ENCODE measurements at regions not wholly inside any gene's neighbourhood (a gene's known extent, or its start where the extent isn't known, plus 50 kb on each side); places are given as distances from the start of the nearest gene placed in this dataset.

- Histone ChIP-seq H3K27ac (ENCODE audit: low read length) (no peak overlapping the region), H3K79me2 (ENCODE audit: insufficient read depth, low read length) (no peaks in the 10 kb centered on the region), H4K20me1 (ENCODE audit: insufficient read depth, low read length) (no peaks in the 10 kb centered on the region), H3K27me3 (ENCODE audit: insufficient read depth, low read length, poor library complexity) (peaks cover 3% of the 10 kb centered on the region), H3K9me3 (ENCODE audit: insufficient read depth, low read length, severe bottlenecking) (no peaks in the 10 kb centered on the region), H3K36me3 (ENCODE audit: insufficient read depth, low read length) (no peaks in the 10 kb centered on the region), H3K4me1 (ENCODE audit: insufficient read depth, low read length) (no peaks in the 10 kb centered on the region), H3K9ac (ENCODE audit: low read depth, low read length) (no peak overlapping the region), H3K4me3 (ENCODE audit: low read depth in 1 of 2, low read length in 2 of 2) (no peak overlapping the region), H2AFZ (ENCODE audit: low read depth, low read length) (no peak overlapping the region), H3K4me2 (ENCODE audit: insufficient read depth, low read length) (no peak overlapping the region)
- DNase-seq = no peak
- no peak for ATAC-seq (ENCODE audit: insufficient read depth, low read depth)
- no peak for TF ChIP-seq EZH2 (IDR thresholded peaks at IDR 0.05; ENCODE audit: borderline replicate concordance, low read depth, low read length, severe bottlenecking)
- no peak for TF ChIP-seq CTCF (IDR thresholded peaks at IDR 0.05; ENCODE audit: borderline replicate concordance, extremely low read depth, low read length, poor library complexity, severe bottlenecking)
Measured at GRCh38 chr11:20258376-20258895, 98.2 kb upstream of the DBX1 start.

GRCh38 chr11:20256925-20257324, 96.7 kb upstream of the DBX1 start:
- no peaks in the 10 kb centered on the region for H3K4me1 ChIP-seq (ENCODE audit: insufficient read depth, low read length)
- no peaks in the 10 kb centered on the region for H3K36me3 ChIP-seq (ENCODE audit: insufficient read depth, low read length)
- ATAC-seq (ENCODE audit: insufficient read depth, low read depth) (no peak), DNase-seq (no peak)
- H3K4me2 ChIP-seq (ENCODE audit: insufficient read depth, low read length) = no peak overlapping the region
- H3K9ac ChIP-seq (ENCODE audit: low read depth, low read length) = no peak overlapping the region
- no peak overlapping the region for H3K27ac ChIP-seq (ENCODE audit: low read length)
- no peak overlapping the region for H3K4me3 ChIP-seq (ENCODE audit: low read depth in 1 of 2, low read length in 2 of 2)
- H3K79me2 ChIP-seq (ENCODE audit: insufficient read depth, low read length) = no peaks in the 10 kb centered on the region
- H2AFZ ChIP-seq (ENCODE audit: low read depth, low read length) = no peak overlapping the region
- no peaks in the 10 kb centered on the region for H3K9me3 ChIP-seq (ENCODE audit: insufficient read depth, low read length, severe bottlenecking)
- H3K27me3 ChIP-seq (ENCODE audit: insufficient read depth, low read length, poor library complexity) = peaks cover 3% of the 10 kb centered on the region
- TF ChIP-seq CTCF (IDR thresholded peaks at IDR 0.05; ENCODE audit: borderline replicate concordance, extremely low read depth, low read length, poor library complexity, severe bottlenecking) (no peak), EZH2 (IDR thresholded peaks at IDR 0.05; ENCODE audit: borderline replicate concordance, low read depth, low read length, severe bottlenecking) (no peak)
- H4K20me1 ChIP-seq (ENCODE audit: insufficient read depth, low read length) = no peaks in the 10 kb centered on the region

DNA sequence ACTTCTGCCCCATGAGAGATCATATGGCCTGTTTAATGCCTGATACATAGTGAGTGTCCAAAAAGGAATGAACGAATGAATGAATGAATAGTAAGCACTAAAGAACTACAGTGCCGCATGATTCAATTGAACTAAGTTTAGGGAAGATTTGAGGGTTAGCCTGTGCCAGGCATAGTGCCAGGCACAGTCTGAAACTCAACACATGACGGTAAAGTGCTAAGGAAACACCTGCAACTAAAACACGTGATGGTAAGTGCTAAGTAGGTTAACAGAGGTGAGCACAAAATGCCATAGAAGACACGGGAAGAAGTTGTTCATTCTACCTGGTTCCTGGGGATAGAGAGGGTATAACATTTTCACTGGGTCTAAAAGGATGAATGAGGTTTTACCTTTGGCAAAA, 93.5 kb upstream of the DBX1 start:
- Histone ChIP-seq H2AFZ (ENCODE audit: low read depth, low read length) (no peak overlapping the region), H4K20me1 (ENCODE audit: insufficient read depth, low read length) (no peaks in the 10 kb centered on the region), H3K9me3 (ENCODE audit: insufficient read depth, low read length, severe bottlenecking) (no peaks in the 10 kb centered on the region), H3K79me2 (ENCODE audit: insufficient read depth, low read length) (no peaks in the 10 kb centered on the region), H3K4me3 (ENCODE audit: low read depth in 1 of 2, low read length in 2 of 2) (no peak overlapping the region), H3K4me1 (ENCODE audit: insufficient read depth, low read length) (no peaks in the 10 kb centered on the region), H3K36me3 (ENCODE audit: insufficient read depth, low read length) (no peaks in the 10 kb centered on the region), H3K27ac (ENCODE audit: low read length) (no peak overlapping the region), H3K4me2 (ENCODE audit: insufficient read depth, low read length) (no peak overlapping the region), H3K9ac (ENCODE audit: low read depth, low read length) (no peak overlapping the region), H3K27me3 (ENCODE audit: insufficient read depth, low read length, poor library complexity) (peaks cover 3% of the 10 kb centered on the region)
- TF ChIP-seq CTCF (IDR thresholded peaks at IDR 0.05; ENCODE audit: borderline replicate concordance, extremely low read depth, low read length, poor library complexity, severe bottlenecking) (no peak), EZH2 (IDR thresholded peaks at IDR 0.05; ENCODE audit: borderline replicate concordance, low read depth, low read length, severe bottlenecking) (no peak)
- DNase-seq (no peak), ATAC-seq (ENCODE audit: insufficient read depth, low read depth) (no peak)

- H3K9ac ChIP-seq (ENCODE audit: low read depth, low read length) = no peak overlapping the region
- H3K9me3 ChIP-seq (ENCODE audit: insufficient read depth, low read length, severe bottlenecking) = no peaks in the 10 kb centered on the region
- H3K27ac ChIP-seq (ENCODE audit: low read length) = no peak overlapping the region
- H3K79me2 ChIP-seq (ENCODE audit: insufficient read depth, low read length) = no peaks in the 10 kb centered on the region
- no peaks in the 10 kb centered on the region for H3K36me3 ChIP-seq (ENCODE audit: insufficient read depth, low read length)
- TF ChIP-seq EZH2 (IDR thresholded peaks at IDR 0.05; ENCODE audit: borderline replicate concordance, low read depth, low read length, severe bottlenecking) (no peak), CTCF (IDR thresholded peaks at IDR 0.05; ENCODE audit: borderline replicate concordance, extremely low read depth, low read length, poor library complexity, severe bottlenecking) (no peak)
- H2AFZ ChIP-seq (ENCODE audit: low read depth, low read length) = no peak overlapping the region
- H4K20me1 ChIP-seq (ENCODE audit: insufficient read depth, low read length) = no peaks in the 10 kb centered on the region
- no peak overlapping the region for H3K4me3 ChIP-seq (ENCODE audit: low read depth in 1 of 2, low read length in 2 of 2)
- H3K27me3 ChIP-seq (ENCODE audit: insufficient read depth, low read length, poor library complexity) = peaks cover 3% of the 10 kb centered on the region
- ATAC-seq (ENCODE audit: insufficient read depth, low read depth) = no peak
- no peaks in the 10 kb centered on the region for H3K4me1 ChIP-seq (ENCODE audit: insufficient read depth, low read length)
- no peak overlapping the region for H3K4me2 ChIP-seq (ENCODE audit: insufficient read depth, low read length)
- no peak for DNase-seq
Measured at GRCh38 chr11:20251496-20251895, 91.2 kb upstream of the DBX1 start.
